GM18951 (cell line): ENCODE measurements at regions not wholly inside any gene's neighbourhood (a gene's known extent, or its start where the extent isn't known, plus 50 kb on each side); places are given as distances from the start of the nearest gene placed in this dataset.

Experiments
- POLR2A ChIP-seq: IDR thresholded peaks from 4 replicates; pipeline ENCODE4 v1.6.1; 2011; ENCODE audit warnings: mild to moderate bottlenecking; ENCODE audit not compliant: insufficient read length, insufficient read depth; ENCODE audit errors: extremely low read depth
- in situ Hi-C: fragments of 300-500 bp; cut with MboI; formaldehyde crosslinking; loops from one replicate; pipeline ENCODE4 v1.12.0; 2022; ENCODE audit warnings: low sequenced_read_pairs, mixed read lengths, inconsistent platforms; ENCODE audit not compliant: unreplicated experiment

GRCh38 chr6:94446120-94446519, 1026.8 kb upstream of the EPHA7 start:
- in situ Hi-C loops, result no loop called here
- no peak for TF ChIP-seq POLR2A

DNA sequence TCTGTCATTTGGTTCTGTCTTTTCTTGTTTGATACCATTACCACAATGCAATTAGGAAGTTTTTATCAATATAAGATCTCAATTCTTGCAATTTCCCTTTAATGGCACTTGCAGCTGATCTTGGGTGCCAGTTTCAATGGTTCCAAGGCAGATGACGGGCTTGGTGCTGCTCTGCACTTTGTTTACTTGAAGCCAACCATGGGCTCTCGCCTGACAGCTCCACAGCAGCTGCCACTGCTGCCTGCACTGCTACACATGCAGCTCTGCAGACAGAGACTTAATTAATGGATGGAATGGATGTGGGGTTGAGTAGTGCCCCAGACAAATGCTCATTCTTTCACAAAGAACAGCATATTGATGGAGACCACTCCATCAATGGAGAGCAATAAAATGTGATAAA, 1024.3 kb upstream of the EPHA7 start:
- in situ Hi-C loops, result no loop called here
- TF ChIP-seq POLR2A, result no peak

DNA sequence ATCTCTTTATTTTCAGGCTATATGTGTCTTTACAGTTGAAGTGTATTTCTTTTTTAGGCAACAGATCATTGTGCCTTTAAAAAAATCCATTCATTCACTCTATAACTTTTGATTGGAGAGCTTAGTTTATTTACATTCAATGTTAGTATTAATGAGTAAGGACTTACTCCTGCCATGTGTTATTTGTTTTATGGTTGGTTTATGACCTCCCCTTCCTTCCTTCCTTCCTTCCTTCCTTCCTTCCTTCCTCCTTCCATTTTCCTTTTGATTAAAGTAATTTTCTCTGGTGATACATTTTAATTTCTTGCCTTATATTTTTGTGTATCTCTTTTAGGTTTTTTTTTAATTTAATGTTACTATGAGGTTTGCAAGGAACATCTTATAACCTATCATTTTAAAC, 1005.3 kb upstream of the EPHA7 start:
- no peak for TF ChIP-seq POLR2A
- in situ Hi-C loops, result no loop called here

- no peak for TF ChIP-seq POLR2A
- in situ Hi-C loops, result no loop called here
These were observed 998.0 kb upstream of the EPHA7 start for GRCh38 chr6:94417363-94417762.

- in situ Hi-C loops, result no loop called here
- no peak for TF ChIP-seq POLR2A
These were observed 994.7 kb upstream of the EPHA7 start for GRCh38 chr6:94414041-94414440.

DNA sequence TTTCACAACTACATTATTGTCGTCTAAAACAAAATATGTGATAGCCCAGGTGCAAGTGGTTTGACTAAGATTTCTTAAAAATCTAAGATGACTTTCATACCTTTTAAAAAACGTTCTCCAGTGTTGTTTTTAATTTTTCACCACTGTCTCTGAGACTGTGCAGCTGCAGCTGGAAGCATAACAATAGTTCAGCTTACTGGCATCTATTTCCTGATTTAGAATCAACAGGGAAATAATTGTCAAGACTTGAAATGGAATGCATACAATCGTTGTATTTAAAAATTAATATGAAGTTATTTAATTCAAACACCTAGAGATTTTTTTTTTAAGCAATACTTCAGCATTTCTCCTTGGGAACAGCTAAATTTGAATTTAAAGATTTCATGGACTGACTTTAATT, 982.0 kb upstream of the EPHA7 start:
- in situ Hi-C loops, result no loop called here
- no peak for TF ChIP-seq POLR2A

- no peak for TF ChIP-seq POLR2A
- in situ Hi-C loops, result no loop called here
These were observed 975.5 kb upstream of the EPHA7 start for GRCh38 chr6:94394822-94395221.

DNA sequence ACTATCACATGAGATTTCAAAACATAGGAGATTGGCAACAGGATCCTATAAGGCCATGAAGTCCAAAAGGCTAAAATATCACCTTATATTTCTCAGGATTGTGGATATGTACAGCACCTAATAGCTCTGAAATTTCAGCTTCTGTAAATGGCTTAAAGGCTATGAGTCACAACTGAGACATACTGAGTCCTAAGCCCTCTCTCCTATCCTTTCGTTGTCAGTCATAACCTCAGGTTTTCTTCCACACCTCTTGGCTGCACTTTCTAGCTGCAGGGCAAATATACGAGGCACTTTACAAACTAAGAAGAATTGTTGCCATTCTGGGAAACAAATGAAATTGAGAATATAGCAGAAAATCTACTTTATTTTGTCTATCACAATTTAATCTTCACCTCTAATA, 969.9 kb upstream of the EPHA7 start:
- no peak for TF ChIP-seq POLR2A
- in situ Hi-C loops, result no loop called here

GRCh38 chr6:94377835-94378234, 958.5 kb upstream of the EPHA7 start:
- in situ Hi-C loops, result no loop called here
- no peak for TF ChIP-seq POLR2A

GRCh38 chr6:94376876-94377275, 957.5 kb upstream of the EPHA7 start:
- no peak for TF ChIP-seq POLR2A
- in situ Hi-C loops, result no loop called here

DNA sequence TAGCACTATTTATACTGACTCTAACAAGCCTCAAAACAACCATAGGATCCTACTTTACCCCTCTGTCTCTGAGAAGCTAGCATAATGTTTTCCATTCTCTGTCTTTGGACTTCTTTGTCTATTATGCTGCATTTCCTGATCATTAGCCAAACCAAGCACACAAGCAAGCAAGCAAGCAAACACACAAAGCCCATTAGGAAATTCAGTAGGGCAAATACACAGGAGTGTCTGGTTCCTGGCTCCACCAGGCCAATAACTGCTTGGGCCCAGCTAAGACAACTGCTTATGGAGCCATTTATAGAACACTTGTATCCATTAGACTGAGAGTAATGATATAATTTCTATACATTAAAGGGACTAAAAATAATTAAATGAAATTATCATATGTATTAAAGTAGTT, 952.9 kb upstream of the EPHA7 start:
- TF ChIP-seq POLR2A, result no peak
- in situ Hi-C loops, result no loop called here

DNA sequence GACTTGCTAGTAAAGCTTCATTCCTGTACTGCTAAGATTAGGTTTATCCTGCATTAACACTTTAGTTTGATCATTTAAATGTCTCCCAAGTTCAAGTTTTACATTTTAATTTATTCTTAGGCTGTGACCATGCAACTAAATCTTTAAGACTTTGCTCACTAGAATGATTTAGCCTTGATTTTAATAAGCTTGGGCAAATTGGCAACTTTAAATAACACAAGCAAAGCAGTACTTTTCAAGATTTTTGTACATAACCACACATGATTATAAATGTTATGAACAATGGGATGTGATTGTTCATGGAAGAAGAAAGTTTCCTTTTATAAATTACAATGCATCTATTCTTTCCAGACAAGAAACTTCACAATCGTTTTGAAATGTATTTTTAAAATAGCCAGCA, 948.0 kb upstream of the EPHA7 start:
- no peak for TF ChIP-seq POLR2A
- in situ Hi-C loops, result no loop called here

- TF ChIP-seq POLR2A, result no peak
- in situ Hi-C loops, result no loop called here
These were observed 942.9 kb upstream of the EPHA7 start for GRCh38 chr6:94362061-94362864.

DNA sequence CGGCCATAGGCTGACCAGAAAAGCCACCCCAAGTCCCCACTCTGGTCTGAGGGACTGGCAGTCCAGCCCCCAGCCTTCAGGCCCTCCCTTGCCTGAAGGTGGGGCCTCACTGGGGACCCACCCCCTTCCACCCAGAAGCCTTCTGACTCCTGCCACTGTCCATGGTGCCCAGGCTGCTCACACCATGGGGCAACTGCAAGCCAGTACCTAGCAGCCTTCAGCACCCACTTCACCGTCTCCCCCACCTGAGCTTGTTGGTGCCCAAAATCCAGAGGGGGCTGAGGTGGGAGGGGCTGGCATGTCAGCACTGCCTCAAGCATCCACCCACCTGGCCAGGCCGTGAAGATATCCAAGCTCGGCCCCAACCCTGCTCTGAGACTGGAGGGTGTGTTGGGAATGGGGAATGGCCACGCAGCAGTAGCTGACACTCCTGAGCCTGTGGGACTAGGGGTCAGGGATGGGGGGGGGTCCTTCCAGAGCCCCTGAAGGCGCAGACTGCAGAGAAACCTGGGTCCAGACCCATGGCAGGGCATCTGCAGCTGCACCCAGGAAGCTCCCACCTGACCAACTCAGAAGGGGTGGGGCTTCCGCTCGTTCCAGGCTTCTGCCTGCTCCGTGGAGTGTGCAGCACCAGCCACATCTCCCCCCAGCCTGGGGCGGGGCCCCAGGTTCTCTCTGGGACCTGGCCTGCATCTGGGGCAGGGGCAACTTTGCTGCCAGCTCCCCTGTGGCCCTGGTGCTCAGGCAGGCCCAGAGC, 942.1 kb upstream of the EPHA7 start:
- no peak for TF ChIP-seq POLR2A

DNA sequence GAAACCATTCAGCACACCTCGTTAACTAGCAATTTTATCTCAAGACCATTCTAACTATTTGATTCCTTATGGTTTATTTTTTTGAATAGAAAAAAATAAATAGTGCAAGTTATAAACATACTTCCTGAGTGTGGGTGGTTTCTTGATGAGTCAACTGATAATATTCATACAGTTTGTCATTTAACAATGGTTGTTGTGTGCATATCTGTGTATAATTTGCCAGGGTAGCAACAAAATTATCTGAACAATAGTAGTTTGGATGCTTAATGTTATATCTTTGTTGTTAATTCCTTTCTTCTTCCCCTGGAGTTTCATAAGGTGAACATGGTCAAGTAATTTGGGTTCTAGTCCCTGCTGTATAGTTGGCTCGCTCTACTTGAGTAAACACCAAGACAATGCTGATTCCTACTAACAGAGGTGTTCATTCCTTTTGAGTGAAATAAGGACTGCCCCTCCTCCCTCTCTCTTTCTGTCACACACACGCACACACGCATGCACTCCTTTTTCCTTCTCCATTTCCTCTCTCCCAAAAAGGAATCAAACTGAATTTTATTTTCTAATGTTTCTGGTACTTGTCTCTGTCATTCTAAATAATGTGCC, 938.1 kb upstream of the EPHA7 start:
- TF ChIP-seq POLR2A, result no peak
- in situ Hi-C loops, result no loop called here

More for the DNA sequence above, 942.1 kb upstream of the EPHA7 start:
- in situ Hi-C loops, result no loop called here
